RWPE1 (cell line): ENCODE measurements at regions not wholly inside any gene's neighbourhood (a gene's known extent, or its start where the extent isn't known, plus 50 kb on each side); places are given as distances from the start of the nearest gene placed in this dataset.

Experiments used
- CTCF ChIA-PET: fragments of 350-600 bp; sonication (Branson Sonifier 250); formaldehyde crosslinking; extraction: SDS; loops from one replicate; lab custom pipeline; 2021; lab: Yijun Ruan, JAX
- POLR2A ChIA-PET: fragments of 400-600 bp; formaldehyde crosslinking; extraction: SDS; loops from one replicate; lab custom pipeline; 2020; ENCODE audit warnings: antibody characterized with exemption; ENCODE audit not compliant: low non-redundant PET; lab: Yijun Ruan, JAX
- DNase-seq: peaks from one replicate; pipeline ENCODE4 v3.0.0; 2012; ENCODE audit warnings: low spot score
- H3K27ac ChIP-seq: fragments of 450-650 bp; 2 replicates; pipeline ENCODE4 v1.5.1; 2017
- TF ChIP-seq, protein P1 (sequence below): fragments of 450-650 bp; conservative IDR thresholded peaks from 2 replicates; pipeline ENCODE4 v1.5.1; 2017; ENCODE audit warnings: low read depth, mild to moderate bottlenecking

DNA sequence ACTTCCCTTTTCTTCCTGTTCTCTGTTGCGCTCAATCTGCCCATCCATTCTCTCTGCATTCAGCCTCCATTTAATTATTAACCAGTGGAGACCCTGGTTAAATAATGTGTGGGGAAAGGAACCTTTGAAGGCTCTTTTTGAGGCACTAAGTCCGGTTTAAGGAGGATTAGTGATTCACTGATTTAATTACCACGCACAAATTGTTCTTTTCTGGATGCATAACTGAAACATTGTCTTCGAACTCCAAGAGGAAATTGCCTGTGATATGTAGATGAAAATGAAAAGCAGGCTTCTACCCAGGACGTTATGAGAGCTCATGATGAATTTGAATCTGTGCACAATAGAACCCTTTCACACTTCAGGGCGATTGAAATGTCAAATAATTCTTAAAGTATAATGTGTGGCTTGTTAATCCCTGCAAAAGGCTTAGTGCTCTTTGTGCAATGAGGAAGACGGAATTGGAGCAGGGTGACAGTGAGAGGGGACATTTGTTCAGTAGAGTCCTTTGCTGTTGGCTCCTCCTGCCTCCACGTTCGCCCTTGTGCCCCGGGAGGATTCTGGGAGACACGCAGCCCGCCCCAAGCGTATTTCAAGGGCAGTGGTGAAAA is 51.1 kb upstream of the ZNF236 start:
- CTCF ChIA-PET: no interaction called here
- no peak overlapping the region for H3K27ac ChIP-seq
- TF ChIP-seq, protein P1, sequence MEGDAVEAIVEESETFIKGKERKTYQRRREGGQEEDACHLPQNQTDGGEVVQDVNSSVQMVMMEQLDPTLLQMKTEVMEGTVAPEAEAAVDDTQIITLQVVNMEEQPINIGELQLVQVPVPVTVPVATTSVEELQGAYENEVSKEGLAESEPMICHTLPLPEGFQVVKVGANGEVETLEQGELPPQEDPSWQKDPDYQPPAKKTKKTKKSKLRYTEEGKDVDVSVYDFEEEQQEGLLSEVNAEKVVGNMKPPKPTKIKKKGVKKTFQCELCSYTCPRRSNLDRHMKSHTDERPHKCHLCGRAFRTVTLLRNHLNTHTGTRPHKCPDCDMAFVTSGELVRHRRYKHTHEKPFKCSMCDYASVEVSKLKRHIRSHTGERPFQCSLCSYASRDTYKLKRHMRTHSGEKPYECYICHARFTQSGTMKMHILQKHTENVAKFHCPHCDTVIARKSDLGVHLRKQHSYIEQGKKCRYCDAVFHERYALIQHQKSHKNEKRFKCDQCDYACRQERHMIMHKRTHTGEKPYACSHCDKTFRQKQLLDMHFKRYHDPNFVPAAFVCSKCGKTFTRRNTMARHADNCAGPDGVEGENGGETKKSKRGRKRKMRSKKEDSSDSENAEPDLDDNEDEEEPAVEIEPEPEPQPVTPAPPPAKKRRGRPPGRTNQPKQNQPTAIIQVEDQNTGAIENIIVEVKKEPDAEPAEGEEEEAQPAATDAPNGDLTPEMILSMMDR: no peak
- POLR2A ChIA-PET: no interaction called here
- DNase-seq: no peak

GRCh38 chr18:76767954-76768353 is 54.4 kb upstream of the ZNF236 start:
- CTCF ChIA-PET: no interaction called here
- POLR2A ChIA-PET: no interaction called here
- TF ChIP-seq, protein P1: no peak
- no peak for DNase-seq
- H3K27ac ChIP-seq: no peak overlapping the region

DNA sequence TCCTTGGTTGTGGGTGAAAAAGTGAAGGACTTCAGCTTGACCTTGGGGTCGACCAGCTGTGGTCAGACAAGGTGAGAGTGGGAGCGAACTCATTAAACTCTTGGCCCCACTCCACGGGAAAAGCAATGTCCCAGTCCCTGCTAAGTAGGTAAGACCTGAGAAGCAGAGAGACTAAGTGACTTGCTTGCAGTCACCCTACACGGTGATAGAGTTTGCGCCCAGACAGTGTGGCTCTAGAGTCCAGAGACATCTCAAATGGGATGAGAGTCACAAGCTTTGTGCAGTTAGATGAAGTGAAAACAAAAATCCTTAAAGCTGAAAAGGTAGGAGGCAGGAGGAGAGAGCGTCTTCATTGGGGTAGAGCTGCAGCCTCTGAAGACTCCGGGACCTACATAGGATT is 55.9 kb upstream of the ZNF236 start:
- TF ChIP-seq, protein P1: no peak
- POLR2A ChIA-PET: no interaction called here
- CTCF ChIA-PET: no interaction called here
- H3K27ac ChIP-seq: no peak overlapping the region
- no peak for DNase-seq

DNA sequence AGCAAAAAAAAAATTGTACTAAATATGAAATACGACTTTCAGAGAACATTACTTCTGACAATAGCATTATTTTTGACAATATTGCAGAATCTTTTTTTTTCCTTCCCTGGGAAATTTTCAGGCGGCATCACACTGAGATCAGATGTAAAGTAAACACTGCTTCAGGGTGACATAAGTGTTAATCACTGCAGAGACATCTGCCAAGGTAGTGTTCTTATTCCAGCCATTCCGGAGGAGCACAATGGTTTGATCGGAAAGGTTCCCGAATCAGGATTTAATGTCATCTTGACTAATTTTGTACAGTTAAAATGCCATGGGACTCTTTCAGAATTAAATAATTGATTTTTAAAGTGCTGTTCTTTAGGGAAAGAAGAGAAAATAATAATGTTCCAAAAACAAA is 56.7 kb upstream of the ZNF236 start:
- H3K27ac ChIP-seq: no peak overlapping the region
- peak; percentile 39 for DNase-seq
- ChIA-PET POLR2A (interaction anchor here (0.6 kb wide), 1 partner anchor 153 kb away, joined by 3 read pairs; no protein-coding TSS in a partner anchor), CTCF (no interaction called here)
- TF ChIP-seq, protein P1: no peak

- no peak for DNase-seq
- H3K27ac ChIP-seq: no peak overlapping the region
- TF ChIP-seq, protein P1: no peak
- CTCF ChIA-PET: interaction anchor here (1.1 kb wide), 1 partner anchor 38 kb away, joined by 6 read pairs; no protein-coding TSS in a partner anchor
- POLR2A ChIA-PET: no interaction called here
Measured at GRCh38 chr18:76764291-76764901, 58.0 kb upstream of the ZNF236 start.

DNA sequence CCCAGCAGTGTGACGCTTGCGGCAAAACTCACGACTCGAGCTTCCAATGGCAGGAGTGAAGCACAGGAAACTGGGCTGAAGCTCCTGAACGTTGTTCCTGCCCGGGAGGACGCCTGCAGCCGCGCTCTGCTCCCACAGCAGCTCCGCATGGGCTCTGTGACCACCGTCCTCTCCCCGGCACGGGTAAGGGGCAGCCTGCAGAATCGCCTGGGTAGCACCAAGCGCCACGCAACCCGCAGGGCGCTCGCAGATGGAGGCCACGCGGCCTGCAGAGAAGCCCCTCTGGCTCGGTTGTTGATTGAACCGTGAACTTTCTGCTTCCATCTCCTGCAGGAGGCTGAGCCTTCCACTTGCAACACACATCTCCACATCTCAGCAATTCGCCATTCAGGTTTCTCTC is 63.3 kb upstream of the ZNF236 start:
- ChIA-PET POLR2A (no interaction called here), CTCF (no interaction called here)
- DNase-seq: no peak
- TF ChIP-seq, protein P1: no peak
- no peak overlapping the region for H3K27ac ChIP-seq
